Testis (tissue), 2 donors: ENCODE measurements at regions not wholly inside any gene's neighbourhood (a gene's known extent, or its start where the extent isn't known, plus 50 kb on each side); places are given as distances from the start of the nearest gene placed in this dataset.

Experiments used
- CTCF ChIP-seq, 3 experiments: fragments of 450-650 bp in 2 of 3; fragments of 200-600 bp in 1 of 3; sonication (generic) in 1 of 3; IDR thresholded peaks; one replicate each; pipeline ENCODE4 v1.5.1; 2016 to 2019; ENCODE audit warnings: antibody characterized with exemption in 3 of 3, mild to moderate bottlenecking in 2 of 3, moderate library complexity in 1 of 3
- POLR2A ChIP-seq: fragments of 450-650 bp; IDR thresholded peaks from one replicate; pipeline ENCODE4 v1.6.1; 2017; ENCODE audit warnings: antibody characterized with exemption, mild to moderate bottlenecking, moderate library complexity

- TF ChIP-seq CTCF (IDR thresholded peaks at IDR 0.05), result no peak
- no peak for TF ChIP-seq POLR2A
Measured at GRCh38 chr6:68189217-68189815, 445.8 kb upstream of the ADGRB3 start.
